GM23338 (cell line): ENCODE measurements at regions not wholly inside any gene's neighbourhood (a gene's known extent, or its start where the extent isn't known, plus 50 kb on each side); places are given as distances from the start of the nearest gene placed in this dataset.

Experiments
- ATAC-seq: fragments of 200-7000 bp; cut with Tn5 transposase; 3 replicates; pipeline ENCODE4 v1.9.1; 2020
- DNase-seq: peaks from one replicate; pipeline ENCODE4 v3.0.0-alpha.2; 2015; ENCODE audit warnings: low spot score
- H2AFZ ChIP-seq: fragments of 200-600 bp; sonication (generic); 2 replicates; pipeline ENCODE4 v1.8.0; 2016; ENCODE audit warnings: antibody characterized with exemption, mild to moderate bottlenecking, moderate library complexity
- H3F3A ChIP-seq: fragments of 200-600 bp; sonication (generic); replicated peaks from 2 replicates; pipeline ENCODE4 v1.8.0; 2017; ENCODE audit warnings: antibody characterized with exemption, mixed run types, low read depth
- H3K27ac ChIP-seq: fragments of 200-600 bp; sonication (generic); 2 replicates; pipeline ENCODE4 v1.6.1; 2016; ENCODE audit warnings: low read depth
- H3K27me3 ChIP-seq: fragments of 200-600 bp; sonication (generic); 2 replicates; pipeline ENCODE4 v1.8.0; 2016; ENCODE audit warnings: mild to moderate bottlenecking, mixed run types, moderate library complexity; ENCODE audit not compliant: insufficient read depth
- H3K36me3 ChIP-seq: fragments of 200-600 bp; sonication (generic); 2 replicates; pipeline ENCODE4 v1.8.0; 2016; ENCODE audit warnings: mild to moderate bottlenecking; ENCODE audit not compliant: insufficient read depth
- H3K4me1 ChIP-seq: fragments of 200-600 bp; sonication (generic); 2 replicates; pipeline ENCODE4 v1.8.0; 2016; ENCODE audit warnings: mild to moderate bottlenecking, moderate library complexity; ENCODE audit not compliant: insufficient read depth
- H3K4me2 ChIP-seq: fragments of 200-600 bp; sonication (generic); 2 replicates; pipeline ENCODE4 v1.7.1; 2017; ENCODE audit warnings: mixed run types
- H3K4me3 ChIP-seq: fragments of 200-600 bp; sonication (generic); 2 replicates; pipeline ENCODE4 v1.6.1; 2016; ENCODE audit warnings: mixed run types
- H3K79me2 ChIP-seq: fragments of 200-600 bp; sonication (generic); replicated peaks from 2 replicates; pipeline ENCODE4 v1.8.0; 2017; ENCODE audit warnings: mild to moderate bottlenecking; ENCODE audit not compliant: insufficient read depth
- H3K9me2 ChIP-seq: fragments of 200-600 bp; sonication (generic); 2 replicates; pipeline ENCODE4 v1.8.0; 2017; ENCODE audit not compliant: insufficient read depth
- H4K20me1 ChIP-seq: fragments of 200-600 bp; sonication (generic); replicated peaks from 2 replicates; pipeline ENCODE4 v1.8.0; 2017; ENCODE audit warnings: mild to moderate bottlenecking; ENCODE audit not compliant: insufficient read depth
- H3K27ac Mint-ChIP-seq: 2 replicates; pipeline ENCODE4 v1.8.0; 2020; ENCODE audit warnings: inconsistent platforms, mild to moderate bottlenecking, moderate library complexity, mixed read lengths
- H3K27me3 Mint-ChIP-seq: 3 replicates; pipeline ENCODE4 v1.8.0; 2022; ENCODE audit warnings: low read depth, mild to moderate bottlenecking, moderate library complexity, mixed read lengths, inconsistent platforms; ENCODE audit not compliant: insufficient read depth, poor library complexity
- H3K36me3 Mint-ChIP-seq: 3 replicates; pipeline ENCODE4 v1.8.0; 2021; ENCODE audit warnings: low read depth, mild to moderate bottlenecking, inconsistent platforms, moderate library complexity, mixed read lengths
- H3K4me1 Mint-ChIP-seq: 3 replicates; pipeline ENCODE4 v1.8.0; 2020; ENCODE audit warnings: mild to moderate bottlenecking, inconsistent platforms, mixed read lengths
- H3K4me3 Mint-ChIP-seq: 3 replicates; pipeline ENCODE4 v1.8.0; 2021; ENCODE audit warnings: moderate library complexity, mild to moderate bottlenecking, inconsistent platforms, mixed read lengths
- H3K9me3 Mint-ChIP-seq: 3 replicates; pipeline ENCODE4 v1.8.0; 2020; ENCODE audit warnings: moderate library complexity, mild to moderate bottlenecking, inconsistent platforms, mixed read lengths
- CREB1 ChIP-seq: fragments of 250-450 bp; sonication (Bioruptor Pico); IDR thresholded peaks from 2 replicates; pipeline ENCODE4 v1.5.0; 2020; ENCODE audit warnings: low read depth, mild to moderate bottlenecking, moderate library complexity
- CTCF ChIP-seq, 2 experiments: fragments of 200-600 bp in 1 of 2; sonication (generic) in 1 of 2; conservative IDR thresholded peaks; 2 replicates each; pipeline versions ENCODE4 v1.5.1 to v1.6.1; 2016 to 2017; ENCODE audit warnings: antibody characterized with exemption in 2 of 2, low read depth in 2 of 2, mild to moderate bottlenecking in 2 of 2, moderate library complexity in 1 of 2
- ETS1 ChIP-seq: IDR thresholded peaks from 2 replicates; pipeline ENCODE4 v1.6.1; 2016; ENCODE audit warnings: antibody characterized with exemption
- EZH2 ChIP-seq: fragments of 200-600 bp; sonication (generic); IDR thresholded peaks from one replicate; pipeline ENCODE4 v1.8.0; 2017; ENCODE audit warnings: antibody characterized with exemption, mild to moderate bottlenecking, low read depth; ENCODE audit not compliant: unreplicated experiment
- EZH2phosphoT487 ChIP-seq: fragments of 200-600 bp; sonication (generic); IDR thresholded peaks from one replicate; pipeline ENCODE4 v1.8.1; 2018; ENCODE audit warnings: antibody characterized with exemption; ENCODE audit not compliant: unreplicated experiment
- JUNB ChIP-seq: IDR thresholded peaks from one replicate; pipeline ENCODE4 v1.6.1; 2016; ENCODE audit warnings: antibody characterized with exemption; ENCODE audit not compliant: unreplicated experiment
- NANOG ChIP-seq: IDR thresholded peaks from 2 replicates; pipeline ENCODE4 v1.6.1; 2016; ENCODE audit warnings: antibody characterized with exemption, borderline replicate concordance
- POLR2AphosphoS5 ChIP-seq: IDR thresholded peaks from 2 replicates; pipeline ENCODE4 v1.6.1; 2016; ENCODE audit warnings: antibody characterized with exemption, low read depth
- REST ChIP-seq: IDR thresholded peaks from one replicate; pipeline ENCODE4 v1.6.1; 2018; ENCODE audit warnings: antibody characterized with exemption; ENCODE audit not compliant: unreplicated experiment
- STAT1 ChIP-seq: IDR thresholded peaks from one replicate; pipeline ENCODE4 v1.6.1; 2016; ENCODE audit warnings: antibody characterized with exemption; ENCODE audit not compliant: unreplicated experiment
- ZNF114 ChIP-seq: fragments of 250-450 bp; sonication (Bioruptor Pico); IDR thresholded peaks from 2 replicates; pipeline ENCODE4 v1.5.0; 2020; ENCODE audit warnings: mild to moderate bottlenecking, moderate library complexity
- ZNF331 ChIP-seq: fragments of 250-450 bp; sonication (Bioruptor Pico); IDR thresholded peaks from 2 replicates; pipeline ENCODE4 v1.5.0; 2020; ENCODE audit warnings: low read depth, mild to moderate bottlenecking, moderate library complexity
- ZNF462 ChIP-seq: fragments of 250-450 bp; sonication (Bioruptor Pico); IDR thresholded peaks from 2 replicates; pipeline ENCODE4 v1.5.0; 2020; ENCODE audit warnings: mild to moderate bottlenecking, moderate library complexity

GRCh38 chr4:141417387-141417786 lies 196.7 kb downstream of the ZNF330 start:
- Histone ChIP-seq H3K27me3 (no peaks in the 10 kb centered on the region), H3K27ac (no peak overlapping the region), H2AFZ (no peak overlapping the region), H4K20me1 (no peaks in the 10 kb centered on the region), H3K36me3 (no peaks in the 10 kb centered on the region), H3F3A (no peaks in the 10 kb centered on the region), H3K79me2 (no peaks in the 10 kb centered on the region), H3K4me2 (no peak overlapping the region), H3K4me3 (no peak overlapping the region), H3K4me1 (no peaks in the 10 kb centered on the region), H3K9me2 (no peaks in the 10 kb centered on the region)
- Mint-ChIP-seq H3K4me1 (no peaks in the 10 kb centered on the region), H3K27me3 (peaks cover 2% of the 10 kb centered on the region), H3K36me3 (no peaks in the 10 kb centered on the region), H3K9me3 (no peaks in the 10 kb centered on the region; the same call in 1 of the 3 replicates), H3K27ac (no peak overlapping the region), H3K4me3 (no peak overlapping the region)
- no peak for ATAC-seq
- no peak for DNase-seq
- no peak for TF ChIP-seq ZNF462
- TF ChIP-seq STAT1, result no peak
- TF ChIP-seq NANOG, result no peak
- no peak for TF ChIP-seq ETS1
- no peak for TF ChIP-seq CTCF (conservative IDR thresholded peaks at IDR 0.05; ENCODE audit: low read depth in 2 of 2)
- no peak for TF ChIP-seq CREB1 (CRISPR knock-in tag)
- no peak for TF ChIP-seq JUNB
- no peak for TF ChIP-seq REST
- no peak for TF ChIP-seq POLR2AphosphoS5
- no peak for TF ChIP-seq EZH2
- TF ChIP-seq ZNF114 (CRISPR knock-in tag), result no peak
- TF ChIP-seq EZH2phosphoT487, result no peak
- TF ChIP-seq ZNF331 (CRISPR knock-in tag), result no peak
